Omental fat pad (tissue), 3 donors: ENCODE measurements at regions not wholly inside any gene's neighbourhood (a gene's known extent, or its start where the extent isn't known, plus 50 kb on each side); places are given as distances from the start of the nearest gene placed in this dataset.

Experiments used
- ATAC-seq: fragments of 150-250 bp; one replicate; pipeline ENCODE4 v1.9.1; 2016; ENCODE audit warnings: mild to moderate bottlenecking, moderate library complexity; ENCODE audit not compliant: low FRiP score
- DNase-seq: peaks from one replicate; pipeline ENCODE4 v3.0.0-alpha.2; 2019; ENCODE audit warnings: low spot score
- CTCF ChIP-seq, 3 donors: fragments of 450-650 bp; IDR thresholded peaks; one replicate each; pipeline ENCODE4 v1.5.1; 2016 to 2017; ENCODE audit warnings: antibody characterized with exemption in 3 of 3, mild to moderate bottlenecking in 3 of 3, moderate library complexity in 2 of 3

DNA sequence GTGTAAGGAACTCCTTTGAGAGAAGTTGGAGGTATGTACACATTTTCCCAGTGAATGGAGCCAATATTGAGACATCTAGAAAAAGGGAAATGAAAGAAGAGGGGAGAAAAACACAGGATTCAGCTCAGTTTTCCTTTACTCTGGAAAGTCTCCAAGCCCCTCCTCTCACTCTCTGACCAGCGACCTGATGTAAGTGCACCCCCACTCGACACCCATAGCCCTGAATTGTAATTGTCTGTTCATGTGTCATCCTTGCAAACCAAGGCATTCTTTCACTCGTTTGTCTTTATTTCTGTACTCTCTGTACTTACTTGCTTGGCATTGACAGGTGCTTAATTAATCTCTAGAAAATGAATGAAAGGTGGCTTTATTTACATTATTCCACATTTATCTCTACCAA, 55.7 kb upstream of the CTAGE1 start:
- DNase-seq (no peak), ATAC-seq (no peak)
- TF ChIP-seq CTCF (IDR thresholded peaks at IDR 0.05) = no peak

- ATAC-seq (no peak), DNase-seq (no peak)
- no peak for TF ChIP-seq CTCF (IDR thresholded peaks at IDR 0.05)
These were observed 57.8 kb upstream of the CTAGE1 start for GRCh38 chr18:22475426-22476100.

DNA sequence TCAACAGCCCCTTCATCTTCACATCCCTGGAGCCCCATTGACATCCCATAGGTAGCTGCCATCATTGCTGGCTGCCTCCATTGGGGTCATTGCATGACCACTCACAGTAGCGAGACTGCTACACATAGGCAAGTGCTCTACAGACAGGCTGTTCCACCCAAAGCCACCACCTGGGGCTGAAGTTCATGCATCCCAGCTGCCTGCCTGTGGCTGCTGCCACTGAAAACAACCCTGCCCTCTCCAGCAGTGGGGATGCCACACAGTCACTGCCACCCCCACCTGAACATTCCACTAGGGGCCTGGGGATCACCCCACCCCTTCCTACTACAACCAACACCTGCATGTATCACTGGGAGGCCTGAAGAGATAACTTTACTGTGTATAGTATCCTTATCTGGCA, 59.5 kb upstream of the CTAGE1 start:
- ATAC-seq (no peak), DNase-seq (no peak)
- TF ChIP-seq CTCF (IDR thresholded peaks at IDR 0.05) = no peak

GRCh38 chr18:22482948-22483347, 65.2 kb upstream of the CTAGE1 start:
- ATAC-seq (no peak), DNase-seq (no peak)
- TF ChIP-seq CTCF (IDR thresholded peaks at IDR 0.05) = no peak

DNA sequence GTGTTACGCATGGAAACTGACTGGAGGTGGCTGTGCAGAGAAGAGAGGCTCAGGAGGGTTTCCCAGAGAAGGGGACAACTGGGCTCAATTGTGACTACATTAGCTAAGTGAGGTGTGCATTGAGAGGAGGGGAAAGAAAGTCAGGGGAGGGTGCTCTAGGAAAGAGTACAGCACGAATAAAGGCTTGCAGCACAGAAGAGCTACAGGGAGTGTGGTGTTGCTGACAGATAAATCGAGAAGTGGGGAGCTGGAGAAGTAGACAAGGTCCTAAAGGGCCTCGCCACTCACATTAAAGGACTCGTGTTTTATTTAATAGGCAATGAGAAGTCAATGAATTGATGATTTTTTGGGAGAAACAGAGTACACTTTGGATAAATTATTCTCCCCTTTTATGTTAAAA, 65.7 kb upstream of the CTAGE1 start:
- ATAC-seq (no peak), DNase-seq (no peak)
- no peak for TF ChIP-seq CTCF (IDR thresholded peaks at IDR 0.05)

DNA sequence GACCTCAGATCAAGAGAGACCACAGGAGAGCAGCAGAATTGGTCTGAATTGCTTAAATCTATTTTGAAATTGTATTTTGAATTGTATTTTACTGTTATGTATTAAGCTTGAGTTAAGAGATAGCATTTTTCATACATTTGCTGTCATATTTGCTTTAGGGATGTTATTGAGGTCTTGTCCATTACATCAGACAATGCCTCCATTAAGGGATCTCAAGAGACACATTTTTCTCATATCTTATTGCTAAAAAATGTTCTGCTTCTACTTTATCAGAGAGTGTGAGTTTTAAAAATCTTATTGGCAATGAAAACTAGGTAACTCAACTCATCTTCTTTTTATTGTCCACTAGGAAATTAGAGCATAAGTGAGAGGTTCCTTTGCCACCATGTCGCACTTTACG, 66.8 kb upstream of the CTAGE1 start:
- no peak for ATAC-seq
- TF ChIP-seq CTCF (IDR thresholded peaks at IDR 0.05) = no peak
- no peak for DNase-seq

DNA sequence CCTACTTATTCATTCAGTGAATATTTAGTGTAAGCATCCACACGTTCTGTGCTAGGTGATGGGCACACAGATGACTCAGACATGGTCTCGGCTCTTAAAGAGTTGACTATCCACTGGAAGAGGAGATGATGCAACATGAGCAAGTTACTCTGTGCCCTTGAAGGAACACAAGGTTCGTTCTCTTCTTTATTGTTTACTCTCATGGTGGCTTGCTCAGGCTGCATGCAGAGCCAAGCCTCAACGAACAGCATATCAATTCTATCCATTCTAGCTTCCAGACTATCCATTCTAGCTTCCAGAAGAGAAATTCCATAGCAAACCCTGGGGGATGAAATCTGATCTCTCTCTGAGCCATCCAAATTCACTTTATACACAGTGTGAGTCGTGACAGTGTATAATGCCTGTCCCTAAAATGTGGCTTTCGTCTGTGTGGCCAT, 68.1 kb upstream of the CTAGE1 start:
- DNase-seq (no peak), ATAC-seq (no peak)
- no peak for TF ChIP-seq CTCF (IDR thresholded peaks at IDR 0.05)
